ENCODE measurements at regions not wholly inside any gene's neighbourhood (a gene's known extent, or its start where the extent isn't known, plus 50 kb on each side); places are given as distances from the start of the nearest gene placed in this dataset.
"Not testable (repeated sequence)": the region's sequence is repeated elsewhere in the genome, so short reads cannot be mapped to it uniquely, and the experiment has no call there.

DNA sequence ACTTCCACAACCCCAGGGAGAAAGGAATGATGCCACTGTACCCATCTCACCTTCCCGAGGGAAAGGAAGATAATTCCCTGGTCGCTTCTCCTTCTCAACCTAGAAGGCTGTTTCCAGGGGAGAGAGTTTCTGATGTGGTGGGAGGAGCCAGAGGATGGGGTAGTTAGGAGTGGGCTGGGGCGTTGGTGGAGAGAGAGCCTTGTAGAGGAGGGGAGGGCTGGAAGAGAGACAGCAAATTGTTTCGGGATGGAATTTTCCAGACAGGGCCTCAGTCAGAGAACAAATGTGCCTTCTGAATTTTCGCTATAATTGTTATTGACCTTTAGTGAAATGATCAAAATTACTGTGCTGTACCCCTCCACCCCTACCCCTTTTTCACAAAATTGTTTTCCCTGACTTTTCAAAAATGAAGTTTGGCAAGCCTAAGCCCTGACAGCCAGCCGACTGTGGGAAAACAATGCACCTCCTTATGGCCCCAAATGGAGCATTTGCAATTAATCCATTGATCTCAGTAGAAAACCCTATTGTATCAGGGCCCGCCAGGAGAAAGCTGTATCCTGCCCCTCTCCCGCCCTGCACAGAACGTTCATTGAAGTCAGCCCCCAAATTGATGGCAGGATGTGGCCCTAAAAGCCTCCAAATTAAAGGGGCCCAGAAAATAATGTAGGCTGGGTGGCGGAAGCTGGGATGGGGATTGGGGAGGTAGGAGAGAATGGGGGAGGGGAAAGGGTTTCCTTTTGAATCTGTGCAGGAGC is 69.1 kb upstream of the JUN start:
- no peak for DNase-seq (ENCODE audit: low spot score in 2 of 2)
- WGBS, 2 donors, result 87 to 92% methylated on average over 10 of the region's 10 CpGs
- no peak overlapping the region for H3K4me3 ChIP-seq (ENCODE audit: low read depth, poor library complexity, severe bottlenecking)
- TF ChIP-seq POLR2A (IDR thresholded peaks at IDR 0.05), result no peak
- TF ChIP-seq, protein P1, sequence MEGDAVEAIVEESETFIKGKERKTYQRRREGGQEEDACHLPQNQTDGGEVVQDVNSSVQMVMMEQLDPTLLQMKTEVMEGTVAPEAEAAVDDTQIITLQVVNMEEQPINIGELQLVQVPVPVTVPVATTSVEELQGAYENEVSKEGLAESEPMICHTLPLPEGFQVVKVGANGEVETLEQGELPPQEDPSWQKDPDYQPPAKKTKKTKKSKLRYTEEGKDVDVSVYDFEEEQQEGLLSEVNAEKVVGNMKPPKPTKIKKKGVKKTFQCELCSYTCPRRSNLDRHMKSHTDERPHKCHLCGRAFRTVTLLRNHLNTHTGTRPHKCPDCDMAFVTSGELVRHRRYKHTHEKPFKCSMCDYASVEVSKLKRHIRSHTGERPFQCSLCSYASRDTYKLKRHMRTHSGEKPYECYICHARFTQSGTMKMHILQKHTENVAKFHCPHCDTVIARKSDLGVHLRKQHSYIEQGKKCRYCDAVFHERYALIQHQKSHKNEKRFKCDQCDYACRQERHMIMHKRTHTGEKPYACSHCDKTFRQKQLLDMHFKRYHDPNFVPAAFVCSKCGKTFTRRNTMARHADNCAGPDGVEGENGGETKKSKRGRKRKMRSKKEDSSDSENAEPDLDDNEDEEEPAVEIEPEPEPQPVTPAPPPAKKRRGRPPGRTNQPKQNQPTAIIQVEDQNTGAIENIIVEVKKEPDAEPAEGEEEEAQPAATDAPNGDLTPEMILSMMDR (IDR thresholded peaks at IDR 0.05), result no peak
- intact Hi-C loops (cut with DNase I; ENCODE audit: low total_unique reads), result no loop called here

GRCh38 chr1:58854576-58854975 is 70.7 kb upstream of the JUN start:
- no peak for TF ChIP-seq POLR2A (IDR thresholded peaks at IDR 0.05)
- TF ChIP-seq, protein P1 (IDR thresholded peaks at IDR 0.05), result no peak
- DNase-seq (ENCODE audit: low spot score in 2 of 2), result no peak
- intact Hi-C loops (cut with DNase I; ENCODE audit: low total_unique reads), result no loop called here
- H3K4me3 ChIP-seq (ENCODE audit: low read depth, poor library complexity, severe bottlenecking), result no peak overlapping the region
- WGBS, 2 donors, result 70 to 78% methylated on average over 2 of the region's 2 CpGs

DNA sequence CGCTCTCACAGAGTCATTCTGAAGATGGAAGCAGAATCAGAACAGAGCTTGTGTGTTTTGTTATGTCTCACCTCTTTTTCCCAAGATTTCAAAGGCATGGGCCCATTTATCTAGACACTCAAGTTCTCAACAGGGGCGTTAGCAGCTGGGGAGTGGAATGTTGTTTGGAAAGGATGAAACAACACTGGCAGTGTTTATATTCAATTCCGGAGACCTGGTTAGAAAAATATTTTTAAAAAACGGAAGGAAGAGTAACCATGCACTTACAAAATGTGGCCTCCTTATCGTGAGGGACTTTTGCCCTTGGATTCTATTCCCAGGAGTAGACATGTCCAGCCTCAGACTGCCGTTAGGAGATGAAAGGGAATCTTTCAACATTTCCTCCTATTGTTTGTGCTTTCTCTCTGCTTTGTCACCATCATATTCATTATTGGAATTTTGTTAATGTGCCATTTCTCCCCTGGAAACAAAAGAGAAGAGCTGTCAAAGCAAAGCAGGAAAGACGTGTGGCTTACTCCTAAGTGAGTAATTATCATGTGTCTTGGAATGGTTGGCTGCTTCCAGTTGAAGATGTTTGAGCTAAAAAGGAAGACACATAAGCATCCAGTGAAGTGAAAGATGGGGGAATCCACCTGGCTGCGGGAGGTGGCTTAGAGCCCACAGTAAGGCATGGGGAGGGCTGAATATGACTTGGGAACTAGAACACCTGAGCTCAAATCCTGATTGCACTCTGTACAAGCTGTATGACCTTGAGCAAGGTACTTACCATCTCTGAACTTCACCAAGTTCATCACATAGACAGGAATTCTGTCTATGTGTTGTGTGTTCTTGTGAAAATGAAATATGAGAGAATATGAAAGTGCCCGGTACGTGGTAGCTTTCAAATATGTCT is 71.7 kb upstream of the JUN start:
- intact Hi-C loops (cut with DNase I; ENCODE audit: low total_unique reads), result no loop called here
- TF ChIP-seq POLR2A (IDR thresholded peaks at IDR 0.05), result no peak
- TF ChIP-seq, protein P1 (IDR thresholded peaks at IDR 0.05), result no peak
- no peak for DNase-seq (ENCODE audit: low spot score in 2 of 2)
- no peak overlapping the region for H3K4me3 ChIP-seq (ENCODE audit: low read depth, poor library complexity, severe bottlenecking)
- WGBS, 2 donors, result 79 to 82% methylated on average over 10 of the region's 10 CpGs

- DNase-seq (ENCODE audit: low spot score in 2 of 2); H3K4me3 ChIP-seq (ENCODE audit: low read depth, poor library complexity, severe bottlenecking); intact Hi-C loops (cut with DNase I; ENCODE audit: low total_unique reads): not testable (repeated sequence)
- WGBS, 2 donors, result 100% methylated on average over 1 of the region's 1 CpG
Measured at GRCh38 chr1:58856281-58856680, 72.4 kb upstream of the JUN start.

DNA sequence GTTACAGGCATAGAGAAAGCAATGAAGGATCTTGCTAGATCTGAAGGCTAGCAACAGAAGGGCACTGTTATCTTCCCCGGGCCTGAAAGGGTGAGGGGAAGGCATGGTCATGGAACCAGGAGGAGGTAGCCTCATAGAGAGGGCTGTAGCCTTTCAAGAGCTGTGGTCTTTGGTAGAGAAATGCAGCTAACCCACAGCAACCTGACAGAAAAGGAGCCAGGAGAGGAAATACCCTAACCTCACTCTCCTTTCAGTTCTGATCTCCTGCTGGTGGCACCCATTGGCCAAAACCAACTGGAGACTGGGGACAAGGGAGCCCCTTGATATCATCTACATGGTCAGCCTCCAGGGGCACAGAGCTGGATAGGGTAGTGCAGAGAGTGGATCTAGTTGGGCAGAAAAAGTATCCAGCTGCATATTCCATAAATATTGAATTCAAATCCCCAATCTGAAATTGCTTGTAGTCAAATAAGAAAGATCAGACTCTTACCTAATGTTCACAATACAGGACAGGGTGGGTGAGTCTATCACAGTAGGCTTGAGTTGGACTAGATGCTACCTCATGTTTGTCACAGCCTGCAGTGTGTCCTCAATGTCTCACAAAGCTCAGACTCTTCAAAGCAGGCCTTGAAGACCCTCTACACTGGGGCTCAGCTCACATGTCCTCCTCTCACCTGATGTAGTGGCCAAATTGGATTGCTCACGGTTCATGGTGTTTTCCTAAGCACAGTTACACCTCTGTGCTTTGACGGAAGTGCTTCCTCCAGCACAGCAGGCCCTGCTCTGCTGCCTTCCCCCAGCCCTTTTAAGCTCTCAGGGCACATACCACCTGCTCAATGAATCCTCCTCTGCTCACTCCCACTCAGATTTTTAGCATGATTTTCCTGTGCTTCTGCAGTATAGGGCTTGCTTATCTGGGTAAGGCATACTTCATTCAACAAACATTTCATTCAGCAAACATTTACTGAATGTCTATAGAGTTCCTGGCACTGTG is 74.1 kb upstream of the JUN start:
- no peak for DNase-seq (ENCODE audit: low spot score in 2 of 2)
- 80 to 91% methylated on average over 3 of the region's 3 CpGs for WGBS, 2 donors
- intact Hi-C loops (cut with DNase I; ENCODE audit: low total_unique reads), result no loop called here
- no peak overlapping the region for H3K4me3 ChIP-seq (ENCODE audit: low read depth, poor library complexity, severe bottlenecking)
- TF ChIP-seq POLR2A (IDR thresholded peaks at IDR 0.05), result no peak
- TF ChIP-seq, protein P1 (IDR thresholded peaks at IDR 0.05), result no peak

All from lower leg skin (tissue), 4 donors.